ENCODE measurements at regions not wholly inside any gene's neighbourhood (a gene's known extent, or its start where the extent isn't known, plus 50 kb on each side); places are given as distances from the start of the nearest gene placed in this dataset.

DNA sequence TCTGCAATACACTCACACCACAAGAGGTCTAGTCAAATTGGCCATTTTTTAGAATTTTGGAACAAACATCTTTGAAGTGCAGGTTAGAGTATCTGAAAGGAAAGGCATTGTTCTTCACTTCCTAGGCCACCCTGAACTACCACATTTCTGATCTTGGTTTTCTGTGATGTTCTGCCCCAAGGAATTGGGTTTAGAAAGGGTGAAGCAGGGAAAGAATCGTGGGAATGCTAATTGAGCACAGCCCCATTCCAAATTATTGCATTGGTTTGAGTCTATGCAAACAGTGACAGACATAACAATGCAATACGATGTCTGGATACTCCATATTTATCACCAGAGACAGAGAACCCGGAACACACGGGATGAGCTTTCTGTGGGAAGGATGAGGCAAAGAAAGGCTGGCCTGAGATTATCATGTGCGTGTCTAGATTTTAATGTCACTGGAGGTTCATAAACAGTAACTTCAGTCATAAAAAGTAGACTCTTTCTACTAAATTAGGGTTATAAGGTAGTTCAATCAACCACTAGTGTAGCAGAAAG, 195.3 kb upstream of the BLID start:
- DNase-seq: no peak

GRCh38 chr11:122310766-122311165, 194.8 kb upstream of the BLID start:
- DNase-seq: no peak

GRCh38 chr11:122309262-122309925, 193.4 kb upstream of the BLID start:
- no peak for DNase-seq

DNA sequence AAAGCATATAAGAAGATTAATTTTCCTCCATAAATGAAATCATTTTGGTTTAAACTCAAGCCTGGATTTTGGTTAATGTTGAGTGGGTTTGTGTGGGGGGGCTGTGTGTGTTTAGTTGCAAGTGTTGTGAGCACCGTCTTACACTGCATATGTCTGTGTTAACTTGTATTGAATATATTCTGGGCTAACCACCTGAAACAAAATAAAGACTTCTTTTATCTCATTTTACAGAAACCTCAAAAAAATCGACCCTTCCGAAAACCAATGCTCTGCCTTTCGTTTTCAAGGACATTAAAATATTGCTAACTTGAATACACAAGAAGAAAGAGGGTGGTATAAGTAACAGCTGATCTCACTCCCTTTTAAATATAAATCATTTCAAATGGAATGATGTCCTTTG, 192.2 kb upstream of the BLID start:
- no peak for DNase-seq

DNA sequence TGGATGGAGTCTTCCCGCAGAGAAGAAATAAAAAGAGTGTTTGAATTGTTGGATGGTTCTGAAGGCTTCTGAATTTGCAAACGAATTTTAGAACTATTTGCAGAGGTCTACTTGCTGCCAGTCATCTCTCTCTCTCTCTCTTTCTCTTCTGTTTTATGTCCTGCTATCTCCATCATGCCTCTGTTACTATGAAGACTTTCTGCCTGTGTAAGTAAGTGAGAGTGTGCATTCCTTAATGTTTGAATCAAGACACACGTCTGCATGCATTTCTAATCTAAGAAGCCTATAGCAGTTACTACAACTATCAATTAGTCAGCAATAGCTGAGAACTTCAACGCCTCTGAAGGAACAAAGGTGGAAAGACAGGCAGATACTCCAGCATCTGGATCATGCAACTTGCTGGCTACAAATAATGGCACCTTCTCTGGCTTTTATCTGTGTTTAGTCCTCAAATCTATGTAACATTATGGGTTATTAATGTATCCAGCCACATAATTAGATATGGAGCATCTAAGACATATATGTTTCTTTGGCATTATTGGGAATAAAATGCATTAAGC, 191.5 kb upstream of the BLID start:
- DNase-seq: no peak

DNA sequence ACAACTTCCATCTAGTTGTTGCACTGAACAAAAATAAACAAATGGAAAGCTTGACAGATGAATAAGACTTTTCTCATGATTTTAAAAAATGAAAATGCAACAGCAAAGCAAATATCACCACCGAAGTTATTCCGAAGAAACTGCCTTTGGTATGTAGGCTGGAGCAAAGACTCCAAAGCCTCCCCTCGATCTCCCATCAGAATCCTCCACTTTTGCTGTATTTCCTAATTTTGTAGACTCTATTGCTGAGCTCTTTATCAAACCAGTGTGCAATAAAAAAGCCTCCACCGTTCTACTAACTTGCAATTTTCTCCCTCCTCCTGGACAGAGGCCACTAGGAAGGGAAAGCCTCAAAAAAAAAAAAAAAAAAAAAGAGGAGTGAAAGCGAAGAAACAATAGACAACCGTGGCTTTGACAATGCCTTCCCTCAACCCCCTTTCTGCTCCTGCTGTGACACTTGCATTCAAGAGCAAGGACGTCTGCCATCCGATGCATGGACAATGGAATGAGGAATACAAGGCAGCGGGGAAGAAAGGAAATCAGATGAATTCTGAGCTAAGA, 190.9 kb upstream of the BLID start:
- no peak for DNase-seq

GRCh38 chr11:122305426-122306320, 189.7 kb upstream of the BLID start:
- DNase-seq: no peak

DNA sequence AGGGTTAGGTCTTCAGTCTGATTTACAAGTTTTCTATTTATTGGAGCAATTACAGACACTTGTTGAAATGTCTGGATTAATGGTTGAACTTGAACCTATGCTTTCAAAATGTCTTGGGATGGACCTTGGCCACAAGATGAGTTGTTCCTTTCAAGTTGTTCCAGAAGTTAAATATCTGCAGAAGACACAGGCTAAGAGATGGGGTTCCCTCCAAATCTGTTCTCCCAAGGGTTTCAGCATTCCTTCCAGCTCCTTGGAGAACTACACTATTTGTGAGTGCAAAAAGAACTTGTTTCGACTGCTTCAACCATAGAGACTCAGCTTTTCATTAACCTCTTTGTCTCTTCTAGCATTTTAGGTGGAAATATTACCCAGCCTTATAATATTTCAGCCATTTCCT, 189.0 kb upstream of the BLID start:
- no peak for DNase-seq

DNA sequence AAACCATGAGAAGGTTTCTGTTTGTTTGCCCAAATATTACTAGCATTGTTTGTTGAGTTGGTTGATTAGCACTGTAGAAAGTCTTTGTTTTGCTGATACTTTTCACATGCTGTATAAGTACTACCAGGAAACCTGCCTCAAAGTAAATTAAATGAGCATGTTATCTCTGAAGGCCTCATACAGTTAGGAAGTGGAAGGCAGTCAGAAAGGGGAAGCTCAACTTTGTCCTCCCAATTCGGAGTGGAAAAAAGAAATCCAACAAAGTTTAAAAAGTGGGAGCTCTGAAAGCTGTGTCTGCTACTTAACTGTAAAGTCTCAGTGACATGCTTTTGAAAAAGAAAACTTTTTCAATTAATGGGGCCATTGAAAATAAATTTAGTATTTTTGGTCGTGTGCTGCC, 188.3 kb upstream of the BLID start:
- no peak for DNase-seq

DNA sequence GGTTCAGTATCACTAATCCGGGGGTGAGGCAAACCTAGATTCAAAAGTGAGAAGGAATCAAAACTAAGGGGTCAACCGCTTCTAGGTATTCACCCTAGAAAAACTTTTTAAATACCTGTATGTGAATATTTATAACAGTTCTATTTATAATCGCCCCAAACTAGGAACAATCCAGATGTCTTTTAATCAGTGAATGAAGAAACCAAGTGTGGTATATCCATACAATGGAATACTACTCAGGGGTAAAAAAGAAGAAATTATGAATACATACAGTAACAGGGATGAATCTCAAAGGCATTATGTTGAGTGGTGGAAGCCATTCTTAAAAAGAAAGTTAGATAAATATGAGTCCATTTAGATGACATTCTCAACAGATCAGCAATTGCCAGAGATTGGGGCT, 178.0 kb upstream of the BLID start:
- no peak for DNase-seq

DNA sequence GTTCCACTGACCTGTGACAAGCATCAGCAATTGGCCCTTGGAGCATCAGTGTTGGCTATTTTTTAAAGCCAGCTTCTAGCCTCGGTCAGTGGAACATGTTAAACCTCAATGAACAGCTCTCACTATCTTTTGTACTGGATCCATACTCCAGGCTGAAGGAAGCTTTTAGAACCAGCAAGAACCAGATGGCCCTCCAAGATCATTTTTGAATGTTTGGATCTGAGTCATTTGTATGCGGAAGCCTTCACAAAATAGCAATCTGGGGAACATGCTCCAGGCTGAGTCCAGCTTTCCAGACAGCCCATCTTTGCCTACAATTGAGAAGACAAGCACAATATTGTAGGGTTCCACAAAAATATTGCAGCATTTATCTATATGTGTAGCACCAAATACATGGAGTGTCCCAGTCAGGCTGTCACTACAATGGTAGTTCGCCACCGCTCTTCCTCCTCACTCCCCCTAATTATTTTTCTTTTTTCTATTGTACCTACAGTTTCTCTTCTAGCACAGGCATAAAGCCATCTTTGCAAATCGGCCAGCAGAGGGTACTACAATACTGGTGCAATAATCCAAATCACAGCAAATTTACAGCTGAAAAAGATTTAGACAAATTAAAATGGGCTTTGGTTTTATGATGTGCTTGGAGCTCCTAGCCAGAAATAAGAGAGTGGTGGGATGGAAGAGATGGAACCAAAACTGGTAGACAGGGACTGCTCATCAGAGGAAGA, 177.4 kb upstream of the BLID start:
- no peak for DNase-seq

- DNase-seq: no peak
Observed at GRCh38 chr11:122287401-122287800, 171.4 kb upstream of the BLID start.

- DNase-seq: no peak
Observed at GRCh38 chr11:122285070-122285988, 169.3 kb upstream of the BLID start.

DNA sequence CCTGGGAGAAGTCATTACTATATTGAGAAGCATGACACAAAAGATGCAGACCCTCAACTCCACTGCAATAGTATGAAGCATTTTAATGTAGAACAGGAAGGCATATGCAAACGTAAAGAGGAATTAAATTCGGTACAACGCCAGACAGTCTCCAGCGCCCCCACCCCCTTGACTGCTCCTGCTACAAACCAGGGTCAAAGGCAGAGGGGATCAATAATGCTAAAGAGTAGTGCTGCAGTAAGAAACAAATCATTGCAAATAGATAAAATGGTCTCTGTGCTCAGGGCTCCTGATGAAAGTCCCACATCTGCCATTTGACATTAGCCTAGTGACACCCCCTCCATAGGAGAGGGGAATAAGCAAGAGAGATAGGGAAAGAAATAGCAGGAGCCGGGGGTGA, 164.9 kb upstream of the BLID start:
- no peak for DNase-seq

- no peak for DNase-seq
Observed at GRCh38 chr11:122279194-122279593, 163.2 kb upstream of the BLID start.

DNA sequence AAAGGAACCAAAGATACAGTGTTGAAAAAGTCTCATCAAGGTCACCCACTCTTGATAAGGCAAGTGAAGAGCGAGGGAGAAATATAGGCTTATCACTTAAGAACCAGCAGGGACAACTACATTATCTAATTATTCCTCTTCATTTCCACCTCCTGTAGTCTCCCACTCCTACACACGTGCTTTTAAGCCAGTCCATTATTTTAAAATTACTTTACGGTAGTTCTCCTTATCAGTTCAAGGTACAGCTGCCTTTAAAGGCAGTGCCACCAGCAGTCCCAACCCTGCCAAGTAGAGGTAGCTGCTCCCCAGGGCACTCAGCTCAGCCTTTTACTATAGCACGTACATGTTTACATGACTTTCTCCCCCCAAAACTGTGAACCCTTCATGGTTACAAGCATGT, 161.5 kb upstream of the BLID start:
- no peak for DNase-seq

DNA sequence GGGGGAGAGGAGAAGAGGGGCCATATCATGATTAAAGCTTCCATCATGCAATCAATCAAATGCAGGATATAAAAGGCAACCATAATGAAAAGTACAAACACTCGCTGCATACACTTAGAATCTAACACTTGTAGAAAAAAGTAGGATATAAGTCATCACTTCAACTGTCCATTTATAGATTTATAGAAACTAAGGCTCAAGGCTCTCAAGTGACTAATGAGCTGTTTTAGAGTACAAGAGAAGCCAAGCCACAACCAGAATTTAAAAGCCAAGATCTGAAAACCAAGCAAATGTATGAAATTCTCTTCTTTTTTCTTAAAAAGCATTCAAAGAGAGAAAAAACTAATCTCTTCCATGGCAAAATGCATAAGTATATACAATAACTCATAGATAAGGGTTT, 160.2 kb upstream of the BLID start:
- DNase-seq: no peak

DNA sequence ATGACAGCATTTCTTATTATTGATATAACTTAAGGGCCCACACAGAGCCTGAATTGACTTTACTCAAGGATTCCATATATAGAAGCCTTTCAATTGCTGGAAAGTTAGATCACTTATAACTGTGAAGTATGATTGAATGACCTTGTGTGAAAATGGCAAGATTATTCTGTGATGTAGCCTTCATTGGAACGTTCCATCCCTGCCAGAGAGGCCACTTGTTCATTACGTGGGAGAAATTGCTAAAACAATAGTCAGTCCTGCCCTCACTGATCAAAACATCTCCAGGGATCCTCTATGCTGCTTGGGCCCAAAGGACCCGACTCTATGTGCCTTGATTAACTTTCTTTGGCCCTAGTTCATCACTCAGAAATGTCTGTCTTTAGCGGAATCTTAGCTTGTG, 159.5 kb upstream of the BLID start:
- DNase-seq: no peak

DNA sequence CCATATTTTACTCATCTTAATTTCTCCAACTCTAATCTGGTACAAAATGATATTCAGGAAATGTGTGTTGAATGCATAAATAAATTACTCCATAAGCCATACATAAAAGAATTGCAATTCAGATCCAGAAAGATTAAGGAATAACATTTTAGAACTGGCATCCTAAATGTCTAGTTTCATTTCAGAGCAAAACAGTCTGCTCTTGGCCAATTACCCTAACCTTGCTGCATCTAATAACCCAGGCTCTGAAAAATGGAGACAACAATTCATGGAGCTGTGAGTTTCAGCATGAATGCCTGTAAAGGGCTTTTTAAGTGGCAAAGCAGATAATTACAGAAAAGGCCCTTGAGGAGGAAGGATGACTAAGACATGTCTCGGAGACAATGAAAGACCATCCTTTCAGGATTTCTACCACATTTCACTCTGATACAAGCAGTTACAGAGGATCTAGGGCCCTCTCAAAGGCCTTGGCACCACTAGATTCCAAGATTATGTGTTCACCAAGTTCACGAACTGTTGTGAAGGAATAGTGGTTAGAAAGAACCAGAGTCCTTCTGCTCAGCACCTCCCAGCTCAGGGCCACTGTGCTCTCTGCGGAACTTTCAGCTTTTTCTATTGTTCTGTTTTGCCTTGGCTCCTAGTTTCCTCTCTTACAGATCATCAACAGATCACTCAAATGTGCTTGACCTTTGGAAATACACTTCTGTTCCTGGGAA, 157.6 kb upstream of the BLID start:
- DNase-seq: no peak

- DNase-seq: no peak
Observed at GRCh38 chr11:122271745-122272144, 155.7 kb upstream of the BLID start.

GRCh38 chr11:122271137-122271536, 155.1 kb upstream of the BLID start:
- no peak for DNase-seq

Measured in NCI-H1048 (cell line).